Fibroblast of skin of abdomen (primary cell): ENCODE measurements at regions not wholly inside any gene's neighbourhood (a gene's known extent, or its start where the extent isn't known, plus 50 kb on each side); places are given as distances from the start of the nearest gene placed in this dataset.
"Not testable (repeated sequence)": the region's sequence is repeated elsewhere in the genome, so short reads cannot be mapped to it uniquely, and the experiment has no call there.

Experiments used
- DNase-seq: peaks from one replicate; pipeline ENCODE4 v3.0.0-alpha.2; 2013

GRCh38 chr6:81962198-81962597 lies 209.7 kb upstream of the TENT5A start:
- DNase-seq: no peak

GRCh38 chr6:81950877-81951276 lies 198.4 kb upstream of the TENT5A start:
- peak; percentile 82 for DNase-seq

GRCh38 chr6:81948861-81949260 lies 196.4 kb upstream of the TENT5A start:
- DNase-seq: peak; percentile 65

- DNase-seq: not testable (repeated sequence)
These were observed 195.7 kb upstream of the TENT5A start for GRCh38 chr6:81948196-81948595.

GRCh38 chr6:81944661-81945060 lies 192.2 kb upstream of the TENT5A start:
- DNase-seq: no peak

- not testable (repeated sequence) for DNase-seq
These were observed 190.4 kb upstream of the TENT5A start for GRCh38 chr6:81942842-81943241.

- no peak for DNase-seq
These were observed 189.5 kb upstream of the TENT5A start for GRCh38 chr6:81942067-81942370.

- DNase-seq: peak; percentile 26
These were observed 188.0 kb upstream of the TENT5A start for GRCh38 chr6:81940451-81940985.

- no peak for DNase-seq
These were observed 187.3 kb upstream of the TENT5A start for GRCh38 chr6:81939766-81940165.

GRCh38 chr6:81938991-81939732 lies 186.7 kb upstream of the TENT5A start:
- peak; percentile 83 for DNase-seq

GRCh38 chr6:81938014-81938856 lies 185.8 kb upstream of the TENT5A start:
- DNase-seq: peak; percentile 94

GRCh38 chr6:81937296-81937937 lies 184.9 kb upstream of the TENT5A start:
- peak; percentile 84 for DNase-seq

- DNase-seq: no peak
These were observed 182.5 kb upstream of the TENT5A start for GRCh38 chr6:81934936-81935335.

- DNase-seq: no peak
These were observed 181.1 kb upstream of the TENT5A start for GRCh38 chr6:81933608-81934051.

GRCh38 chr6:81933089-81933488 lies 180.6 kb upstream of the TENT5A start:
- no peak for DNase-seq

GRCh38 chr6:81932448-81932847 lies 180.0 kb upstream of the TENT5A start:
- DNase-seq: not testable (repeated sequence)

GRCh38 chr6:81929828-81930227 lies 177.3 kb upstream of the TENT5A start:
- DNase-seq: peak; percentile 95

GRCh38 chr6:81925201-81925600 lies 172.7 kb upstream of the TENT5A start:
- DNase-seq: no peak

- DNase-seq: peak; percentile 22
These were observed 157.8 kb upstream of the TENT5A start for GRCh38 chr6:81909981-81910900.

GRCh38 chr6:81909162-81909561 lies 156.7 kb upstream of the TENT5A start:
- no peak for DNase-seq

GRCh38 chr6:81906709-81907204 lies 154.3 kb upstream of the TENT5A start:
- no peak for DNase-seq

GRCh38 chr6:81906041-81906440 lies 153.6 kb upstream of the TENT5A start:
- no peak for DNase-seq
